Mesothelial cell of epicardium (in vitro differentiated cells): ENCODE measurements at regions not wholly inside any gene's neighbourhood (a gene's known extent, or its start where the extent isn't known, plus 50 kb on each side); places are given as distances from the start of the nearest gene placed in this dataset.

ENCODE experiments used
- DNase-seq, 2 experiments: peaks; one replicate each; pipeline ENCODE4 v3.0.0; 2021; ENCODE audit warnings: low spot score in 2 of 2; ENCODE audit not compliant: unreplicated experiment in 2 of 2
- H3K27ac Mint-ChIP-seq: 2 replicates; pipeline ENCODE4 v1.8.0; 2021; ENCODE audit warnings: mixed read lengths
- H3K27me3 Mint-ChIP-seq: 2 replicates; pipeline ENCODE4 v1.8.0; 2021; ENCODE audit warnings: low read depth, mixed read lengths
- H3K36me3 Mint-ChIP-seq: 2 replicates; pipeline ENCODE4 v1.8.0; 2021; ENCODE audit warnings: mixed read lengths
- H3K4me1 Mint-ChIP-seq: 2 replicates; pipeline ENCODE4 v1.8.0; 2021; ENCODE audit warnings: mixed read lengths
- H3K4me3 Mint-ChIP-seq: 2 replicates; pipeline ENCODE4 v1.8.0; 2021; ENCODE audit warnings: mild to moderate bottlenecking, moderate library complexity, mixed read lengths
- H3K9me3 Mint-ChIP-seq: 2 replicates; pipeline ENCODE4 v1.8.0; 2021; ENCODE audit warnings: mixed read lengths
- CTCF ChIP-seq: fragments of 200-600 bp; sonication (generic); IDR thresholded peaks from one replicate; pipeline ENCODE4 v1.5.0; 2021; ENCODE audit warnings: antibody characterized with exemption; ENCODE audit not compliant: unreplicated experiment

- H3K9me3 Mint-ChIP-seq: no peaks in the 10 kb centered on the region
- DNase-seq: no peak
- no peak for TF ChIP-seq CTCF
- peaks cover 52% of the 10 kb centered on the region for H3K27me3 Mint-ChIP-seq
- no peaks in the 10 kb centered on the region for H3K36me3 Mint-ChIP-seq
- no peak overlapping the region for H3K27ac Mint-ChIP-seq
- H3K4me3 Mint-ChIP-seq: no peak overlapping the region
- H3K4me1 Mint-ChIP-seq: peaks cover 2% of the 10 kb centered on the region
Observed at GRCh38 chr11:43545610-43546009, 134.9 kb upstream of the HSD17B12 start.

GRCh38 chr11:43546561-43547429, 133.7 kb upstream of the HSD17B12 start:
- Mint-ChIP-seq H3K36me3 (no peaks in the 10 kb centered on the region), H3K27ac (no peak overlapping the region), H3K9me3 (no peaks in the 10 kb centered on the region), H3K4me3 (peak overlapping the region; percentile 55), H3K27me3 (peaks cover 61% of the 10 kb centered on the region), H3K4me1 (peaks cover 2% of the 10 kb centered on the region)
- no peak for DNase-seq
- TF ChIP-seq CTCF: no peak

GRCh38 chr11:43547430-43547831, 133.1 kb upstream of the HSD17B12 start:
- Mint-ChIP-seq H3K27ac (no peak overlapping the region), H3K9me3 (no peaks in the 10 kb centered on the region), H3K36me3 (no peaks in the 10 kb centered on the region), H3K27me3 (peaks cover 61% of the 10 kb centered on the region), H3K4me3 (peak overlapping the region; percentile 55), H3K4me1 (peaks cover 2% of the 10 kb centered on the region)
- no peak for DNase-seq
- TF ChIP-seq CTCF: no peak

- Mint-ChIP-seq H3K9me3 (no peaks in the 10 kb centered on the region), H3K27ac (no peak overlapping the region), H3K4me3 (peak overlapping the region; percentile 47), H3K36me3 (no peaks in the 10 kb centered on the region), H3K27me3 (peaks cover 65% of the 10 kb centered on the region), H3K4me1 (peaks cover 2% of the 10 kb centered on the region)
- TF ChIP-seq CTCF: no peak
- DNase-seq: no peak
Observed at GRCh38 chr11:43547889-43548381, 132.6 kb upstream of the HSD17B12 start.

GRCh38 chr11:43548916-43549315, 131.6 kb upstream of the HSD17B12 start:
- DNase-seq: no peak
- H3K9me3 Mint-ChIP-seq: no peaks in the 10 kb centered on the region
- H3K4me3 Mint-ChIP-seq: no peak overlapping the region
- no peak overlapping the region for H3K27ac Mint-ChIP-seq
- H3K4me1 Mint-ChIP-seq: peaks cover 2% of the 10 kb centered on the region
- TF ChIP-seq CTCF: no peak
- peaks cover 74% of the 10 kb centered on the region for H3K27me3 Mint-ChIP-seq
- H3K36me3 Mint-ChIP-seq: no peaks in the 10 kb centered on the region
